ENCODE measurements at regions not wholly inside any gene's neighbourhood (a gene's known extent, or its start where the extent isn't known, plus 50 kb on each side); places are given as distances from the start of the nearest gene placed in this dataset.

GRCh38 chr7:89507034-89507433 lies 647.2 kb upstream of the STEAP1 start:
- H3K27ac ChIP-seq (ENCODE audit: poor library complexity, severe bottlenecking), result no peak overlapping the region
- DNase-seq (ENCODE audit: low spot score) (no peak), ATAC-seq (ENCODE audit: low read depth) (no peak)
- no peaks in the 10 kb centered on the region for H3K36me3 ChIP-seq (ENCODE audit: low read depth)
- no peaks in the 10 kb centered on the region for H3K4me1 ChIP-seq (ENCODE audit: insufficient read depth, poor library complexity, severe bottlenecking)
- no peaks in the 10 kb centered on the region for H3K27me3 ChIP-seq (ENCODE audit: insufficient read depth, poor library complexity, severe bottlenecking)
- no peak for TF ChIP-seq CTCF (IDR thresholded peaks at IDR 0.05; ENCODE audit: poor library complexity, severe bottlenecking)
- no peak overlapping the region for H3K4me3 ChIP-seq (ENCODE audit: severe bottlenecking)
- no peaks in the 10 kb centered on the region for H3K9me3 ChIP-seq (ENCODE audit: severe bottlenecking)

DNA sequence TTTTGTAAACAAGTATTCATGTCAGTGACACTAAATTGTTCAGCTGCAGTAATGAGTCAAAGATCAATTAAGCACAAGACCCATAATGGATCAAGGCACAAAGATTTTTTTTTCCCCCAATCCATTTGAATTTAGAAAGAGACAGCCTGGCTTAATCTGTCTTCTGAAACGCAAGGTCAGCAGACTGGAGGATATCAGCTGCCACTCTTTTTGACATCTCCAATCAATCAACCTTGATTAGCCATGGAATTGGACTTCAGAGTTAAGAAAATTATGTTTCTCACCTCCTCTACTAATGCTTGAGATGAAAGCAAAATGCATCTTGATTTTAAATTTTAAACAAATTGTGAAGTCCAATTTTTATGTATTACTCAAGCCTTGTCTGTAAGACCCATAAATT lies 642.4 kb upstream of the STEAP1 start:
- Histone ChIP-seq H3K9me3 (ENCODE audit: severe bottlenecking) (no peaks in the 10 kb centered on the region), H3K27me3 (ENCODE audit: insufficient read depth, poor library complexity, severe bottlenecking) (no peaks in the 10 kb centered on the region), H3K4me1 (ENCODE audit: insufficient read depth, poor library complexity, severe bottlenecking) (no peaks in the 10 kb centered on the region), H3K27ac (ENCODE audit: poor library complexity, severe bottlenecking) (no peak overlapping the region), H3K4me3 (ENCODE audit: severe bottlenecking) (no peak overlapping the region), H3K36me3 (ENCODE audit: low read depth) (no peaks in the 10 kb centered on the region)
- TF ChIP-seq CTCF (IDR thresholded peaks at IDR 0.05; ENCODE audit: poor library complexity, severe bottlenecking), result no peak
- DNase-seq (ENCODE audit: low spot score) (no peak), ATAC-seq (ENCODE audit: low read depth) (no peak)

GRCh38 chr7:89514970-89515369 lies 639.3 kb upstream of the STEAP1 start:
- H3K4me3 ChIP-seq (ENCODE audit: severe bottlenecking), result no peak overlapping the region

GRCh38 chr7:89517815-89518214 lies 636.5 kb upstream of the STEAP1 start:
- no peaks in the 10 kb centered on the region for H3K4me1 ChIP-seq (ENCODE audit: insufficient read depth, poor library complexity, severe bottlenecking)
- H3K36me3 ChIP-seq (ENCODE audit: low read depth), result no peaks in the 10 kb centered on the region
- no peaks in the 10 kb centered on the region for H3K9me3 ChIP-seq (ENCODE audit: severe bottlenecking)
- no peaks in the 10 kb centered on the region for H3K27me3 ChIP-seq (ENCODE audit: insufficient read depth, poor library complexity, severe bottlenecking)
- no peak for ATAC-seq (ENCODE audit: low read depth)
- no peak overlapping the region for H3K27ac ChIP-seq (ENCODE audit: poor library complexity, severe bottlenecking)
- TF ChIP-seq CTCF (IDR thresholded peaks at IDR 0.05; ENCODE audit: poor library complexity, severe bottlenecking), result no peak
- no peak overlapping the region for H3K4me3 ChIP-seq (ENCODE audit: severe bottlenecking)
- DNase-seq (ENCODE audit: low spot score), result no peak

More at GRCh38 chr7:89514970-89515369, 639.3 kb upstream of the STEAP1 start:
- no peaks in the 10 kb centered on the region for H3K9me3 ChIP-seq (ENCODE audit: severe bottlenecking)
- DNase-seq (ENCODE audit: low spot score) (no peak), ATAC-seq (ENCODE audit: low read depth) (no peak)
- TF ChIP-seq CTCF (IDR thresholded peaks at IDR 0.05; ENCODE audit: poor library complexity, severe bottlenecking), result no peak
- no peaks in the 10 kb centered on the region for H3K27me3 ChIP-seq (ENCODE audit: insufficient read depth, poor library complexity, severe bottlenecking)
- no peak overlapping the region for H3K27ac ChIP-seq (ENCODE audit: poor library complexity, severe bottlenecking)
- no peaks in the 10 kb centered on the region for H3K36me3 ChIP-seq (ENCODE audit: low read depth)
- H3K4me1 ChIP-seq (ENCODE audit: insufficient read depth, poor library complexity, severe bottlenecking), result no peaks in the 10 kb centered on the region

DNA sequence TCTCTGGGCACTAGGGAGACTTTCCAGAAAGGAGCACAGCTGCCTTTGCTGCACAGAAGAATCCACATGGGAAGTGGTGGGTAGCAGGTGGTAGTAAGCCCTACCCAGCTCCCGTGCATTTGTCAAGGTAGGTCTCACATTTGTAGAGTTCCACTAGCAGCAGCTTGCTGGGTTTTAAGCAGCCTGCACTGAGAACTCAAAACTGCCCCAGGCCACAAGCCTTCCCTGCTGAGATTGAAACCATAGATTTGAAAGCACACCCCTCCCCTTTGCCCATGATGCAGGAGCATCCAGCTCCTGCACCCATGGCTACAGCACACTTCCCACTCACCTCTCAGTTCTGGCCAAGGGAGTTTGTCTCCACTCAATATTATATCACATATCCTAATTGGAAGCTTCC lies 604.5 kb upstream of the STEAP1 start:
- no peaks in the 10 kb centered on the region for H3K9me3 ChIP-seq (ENCODE audit: severe bottlenecking)
- no peaks in the 10 kb centered on the region for H3K4me1 ChIP-seq (ENCODE audit: insufficient read depth, poor library complexity, severe bottlenecking)
- H3K36me3 ChIP-seq (ENCODE audit: low read depth), result no peaks in the 10 kb centered on the region
- no peak; the same call in 2 of the 3 replicates for ATAC-seq (ENCODE audit: low read depth)
- H3K4me3 ChIP-seq (ENCODE audit: severe bottlenecking), result no peak overlapping the region
- no peak for TF ChIP-seq CTCF (IDR thresholded peaks at IDR 0.05; ENCODE audit: poor library complexity, severe bottlenecking)
- DNase-seq (ENCODE audit: low spot score), result no peak
- H3K27me3 ChIP-seq (ENCODE audit: insufficient read depth, poor library complexity, severe bottlenecking), result no peaks in the 10 kb centered on the region
- no peak overlapping the region for H3K27ac ChIP-seq (ENCODE audit: poor library complexity, severe bottlenecking)

Measured in RWPE2 (cell line).